OCI-LY7 (cell line): ENCODE measurements at regions not wholly inside any gene's neighbourhood (a gene's known extent, or its start where the extent isn't known, plus 50 kb on each side); places are given as distances from the start of the nearest gene placed in this dataset.

Experiments
- EZH2phosphoT487 ChIP-seq: fragments of 200-600 bp; sonication (generic); IDR thresholded peaks from 2 replicates; pipeline ENCODE4 v1.6.1; 2018; ENCODE audit warnings: low read depth, borderline replicate concordance, mild to moderate bottlenecking, mixed run types, antibody characterized with exemption, low read length, moderate library complexity, mixed read lengths
- TF ChIP-seq, protein P1 (sequence below): fragments of 200-600 bp; sonication (generic); conservative IDR thresholded peaks from 2 replicates; pipeline ENCODE4 v1.5.1; 2014; ENCODE audit warnings: mild to moderate bottlenecking, antibody characterized with exemption, low read length, moderate library complexity, mixed read lengths

DNA sequence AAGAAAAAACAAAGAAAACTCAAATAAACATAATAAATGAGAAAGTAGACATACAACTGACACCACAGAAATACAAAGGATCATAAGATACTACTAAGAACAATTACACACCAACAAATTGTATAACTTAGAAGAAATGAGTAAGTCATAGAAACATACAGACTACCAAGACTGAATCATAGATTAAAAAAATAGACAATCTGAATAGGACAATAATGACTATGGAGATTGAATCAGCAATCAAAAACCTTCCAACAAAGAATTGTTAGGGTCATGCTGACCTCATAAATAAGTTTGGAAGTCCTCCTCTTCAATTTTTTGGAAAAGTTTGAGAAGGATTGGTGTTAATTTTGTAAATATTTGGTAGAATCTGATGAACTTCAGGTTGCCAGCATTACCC, 159.0 kb downstream of the PTBP2 start:
- TF ChIP-seq, protein P1, sequence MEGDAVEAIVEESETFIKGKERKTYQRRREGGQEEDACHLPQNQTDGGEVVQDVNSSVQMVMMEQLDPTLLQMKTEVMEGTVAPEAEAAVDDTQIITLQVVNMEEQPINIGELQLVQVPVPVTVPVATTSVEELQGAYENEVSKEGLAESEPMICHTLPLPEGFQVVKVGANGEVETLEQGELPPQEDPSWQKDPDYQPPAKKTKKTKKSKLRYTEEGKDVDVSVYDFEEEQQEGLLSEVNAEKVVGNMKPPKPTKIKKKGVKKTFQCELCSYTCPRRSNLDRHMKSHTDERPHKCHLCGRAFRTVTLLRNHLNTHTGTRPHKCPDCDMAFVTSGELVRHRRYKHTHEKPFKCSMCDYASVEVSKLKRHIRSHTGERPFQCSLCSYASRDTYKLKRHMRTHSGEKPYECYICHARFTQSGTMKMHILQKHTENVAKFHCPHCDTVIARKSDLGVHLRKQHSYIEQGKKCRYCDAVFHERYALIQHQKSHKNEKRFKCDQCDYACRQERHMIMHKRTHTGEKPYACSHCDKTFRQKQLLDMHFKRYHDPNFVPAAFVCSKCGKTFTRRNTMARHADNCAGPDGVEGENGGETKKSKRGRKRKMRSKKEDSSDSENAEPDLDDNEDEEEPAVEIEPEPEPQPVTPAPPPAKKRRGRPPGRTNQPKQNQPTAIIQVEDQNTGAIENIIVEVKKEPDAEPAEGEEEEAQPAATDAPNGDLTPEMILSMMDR: no peak
- no peak for TF ChIP-seq EZH2phosphoT487
